ENCODE measurements at regions not wholly inside any gene's neighbourhood (a gene's known extent, or its start where the extent isn't known, plus 50 kb on each side); places are given as distances from the start of the nearest gene placed in this dataset.

DNA sequence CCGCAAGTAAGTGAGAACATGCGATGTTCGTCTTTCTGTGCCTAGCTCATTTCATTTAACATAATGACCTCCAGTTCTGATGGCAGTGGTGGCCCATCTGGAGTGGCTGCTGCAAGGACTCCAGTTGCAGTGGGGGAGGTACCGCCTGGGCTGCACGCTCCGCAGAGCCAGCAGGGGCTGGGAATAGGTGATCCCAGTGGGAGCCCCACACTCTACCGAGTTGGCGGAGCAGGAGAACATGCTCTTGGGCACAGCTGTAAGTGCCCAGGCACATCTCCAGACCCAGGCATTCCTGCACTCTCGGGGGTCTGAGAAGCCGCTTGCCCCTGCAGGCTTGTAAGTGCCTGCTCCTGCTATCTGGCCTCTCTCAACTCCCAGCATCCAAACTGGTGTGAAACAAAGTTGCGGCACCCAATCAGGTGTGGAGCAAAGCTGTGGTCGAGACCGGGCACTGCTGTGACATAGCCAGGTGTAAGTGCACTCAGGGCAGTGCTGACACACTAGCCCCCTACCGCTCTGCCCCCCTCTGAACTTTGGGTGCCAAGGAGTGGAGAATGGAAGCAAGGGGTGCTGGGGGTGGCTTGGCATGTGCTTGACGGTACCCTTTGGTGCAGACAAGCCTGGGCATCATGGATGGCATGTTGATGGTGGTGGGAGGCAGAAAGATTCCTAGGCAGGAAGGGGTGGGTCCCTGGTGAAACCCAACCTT, 130.2 kb downstream of the HTR1B start:
- no peak for TF ChIP-seq CTCF (IDR thresholded peaks at IDR 0.05; ENCODE audit: low read depth, low read length, missing control alignments)
- H3K4me3 ChIP-seq (ENCODE audit: low read depth, low read length), result no peak overlapping the region
- no peak for DNase-seq (ENCODE audit: low read depth)

DNA sequence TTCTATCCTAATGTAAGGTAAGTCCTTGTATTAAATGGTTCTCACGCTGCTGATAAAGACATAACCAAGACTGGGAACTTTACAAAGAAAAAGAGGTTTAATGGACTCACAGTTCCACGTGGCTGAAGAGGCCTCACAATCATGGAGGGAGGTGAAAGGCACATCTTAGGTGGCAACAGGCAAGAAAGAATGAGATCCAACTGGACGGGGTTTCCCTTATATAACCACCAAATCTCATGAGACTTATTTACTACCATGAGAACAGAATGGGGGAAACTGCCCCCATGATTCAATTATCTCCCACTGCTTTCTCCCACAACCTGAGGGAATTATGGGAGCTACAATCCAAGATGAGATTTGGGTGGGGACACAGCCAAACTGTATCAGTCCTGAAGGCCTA, 136.6 kb downstream of the HTR1B start:
- DNase-seq (ENCODE audit: low read depth), result no peak
- no peak overlapping the region for H3K4me3 ChIP-seq (ENCODE audit: low read depth, low read length)
- TF ChIP-seq CTCF (IDR thresholded peaks at IDR 0.05; ENCODE audit: low read depth, low read length, missing control alignments), result no peak

GRCh38 chr6:77326029-77326428, 137.3 kb downstream of the HTR1B start:
- DNase-seq (ENCODE audit: low read depth), result no peak
- no peak overlapping the region for H3K4me3 ChIP-seq (ENCODE audit: low read depth, low read length)
- no peak for TF ChIP-seq CTCF (IDR thresholded peaks at IDR 0.05; ENCODE audit: low read depth, low read length, missing control alignments)

DNA sequence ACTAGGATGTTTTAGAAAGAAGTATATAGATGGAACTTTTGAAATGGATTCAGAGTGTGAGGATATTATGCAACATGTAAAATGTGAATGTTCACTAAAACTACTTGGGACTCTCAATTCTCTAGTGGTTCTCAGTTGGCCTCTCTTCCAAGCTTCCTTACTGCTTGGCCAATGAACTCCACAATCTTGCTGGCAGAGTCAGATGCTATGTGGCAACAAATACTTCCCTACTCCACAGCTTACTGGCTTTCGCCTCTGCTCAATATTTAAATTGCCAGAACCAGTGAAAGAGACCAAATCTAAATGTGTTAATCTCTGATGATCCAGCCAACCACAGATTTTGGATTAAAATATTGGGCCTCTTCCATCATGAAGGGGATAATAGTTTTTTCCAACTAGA, 138.4 kb downstream of the HTR1B start:
- no peak for TF ChIP-seq CTCF (IDR thresholded peaks at IDR 0.05; ENCODE audit: low read depth, low read length, missing control alignments)
- no peak for DNase-seq (ENCODE audit: low read depth)
- no peak overlapping the region for H3K4me3 ChIP-seq (ENCODE audit: low read depth, low read length)

DNA sequence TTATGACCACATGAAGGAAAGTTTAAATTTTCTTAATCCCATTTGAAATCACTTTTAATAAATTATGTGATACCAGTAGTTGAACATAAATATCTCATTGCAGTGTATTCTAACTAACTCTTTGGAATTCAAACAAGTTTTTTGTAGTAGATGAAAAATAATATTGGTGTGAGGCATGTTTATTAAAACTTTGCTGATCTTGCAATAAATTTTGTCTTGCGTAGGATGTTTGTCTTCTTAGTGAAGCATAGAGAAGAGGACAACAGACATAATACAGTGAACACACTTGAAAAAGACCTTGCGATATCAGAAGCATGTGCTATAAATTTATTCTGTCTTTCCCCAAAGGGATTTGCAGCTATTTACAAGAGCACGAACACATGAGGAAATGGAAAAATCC, 140.7 kb downstream of the HTR1B start:
- H3K4me3 ChIP-seq (ENCODE audit: low read depth, low read length), result no peak overlapping the region
- no peak for TF ChIP-seq CTCF (IDR thresholded peaks at IDR 0.05; ENCODE audit: low read depth, low read length, missing control alignments)
- DNase-seq (ENCODE audit: low read depth), result no peak

- TF ChIP-seq CTCF (IDR thresholded peaks at IDR 0.05; ENCODE audit: low read depth, low read length, missing control alignments), result no peak
- H3K4me3 ChIP-seq (ENCODE audit: low read depth, low read length), result no peak overlapping the region
- DNase-seq (ENCODE audit: low read depth), result no peak
Observed at GRCh38 chr6:77318256-77318655, 145.0 kb downstream of the HTR1B start.

DNA sequence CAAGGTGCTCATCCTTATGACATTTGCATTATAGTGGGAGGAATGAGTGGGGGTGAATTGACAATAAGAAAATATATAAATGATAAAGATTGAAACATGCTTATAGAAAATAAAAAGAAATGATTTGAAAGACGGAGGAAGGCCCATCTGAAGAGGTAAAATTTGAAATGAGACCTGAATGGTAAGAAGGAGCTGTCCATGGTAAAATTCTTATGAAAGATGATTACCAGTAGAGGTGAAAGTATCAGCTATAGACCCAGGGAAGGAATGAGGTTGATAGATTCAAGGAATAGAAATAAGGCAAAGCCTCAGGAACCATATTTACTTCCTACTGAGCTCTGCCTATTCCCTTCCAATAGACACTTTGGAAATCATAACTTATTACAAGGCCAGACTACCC, 149.7 kb downstream of the HTR1B start:
- TF ChIP-seq CTCF (IDR thresholded peaks at IDR 0.05; ENCODE audit: low read depth, low read length, missing control alignments), result no peak
- H3K4me3 ChIP-seq (ENCODE audit: low read depth, low read length), result no peak overlapping the region
- DNase-seq (ENCODE audit: low read depth), result no peak
